Activated T-cell treated with anti-CD3 and anti-CD28 coated beads for 48 hours (primary cell): ENCODE measurements at regions not wholly inside any gene's neighbourhood (a gene's known extent, or its start where the extent isn't known, plus 50 kb on each side); places are given as distances from the start of the nearest gene placed in this dataset.

Source experiments
- DNase-seq: peaks from one replicate; pipeline ENCODE4 v3.0.0-alpha.2; 2020; ENCODE audit warnings: low read depth

DNA sequence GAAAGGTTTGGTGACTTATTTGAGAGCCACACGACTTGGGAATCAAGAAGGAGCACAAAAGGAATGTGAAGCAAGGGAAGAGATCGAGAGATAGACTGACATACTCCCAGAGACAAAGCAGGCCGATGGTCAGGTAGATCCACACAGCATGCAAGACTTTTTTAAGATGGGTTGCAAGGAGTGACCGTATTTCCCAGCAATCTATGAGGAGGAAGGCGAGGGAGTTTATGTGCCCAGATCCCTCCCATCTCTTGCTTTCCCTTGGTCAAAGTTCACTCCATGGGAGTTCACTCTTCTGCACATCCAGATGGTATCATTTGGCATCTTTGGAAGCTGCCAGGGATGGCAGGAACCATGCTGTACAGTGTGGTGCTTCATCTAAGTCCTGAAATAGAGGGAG is 148.9 kb downstream of the RMI1 start:
- no peak for DNase-seq

DNA sequence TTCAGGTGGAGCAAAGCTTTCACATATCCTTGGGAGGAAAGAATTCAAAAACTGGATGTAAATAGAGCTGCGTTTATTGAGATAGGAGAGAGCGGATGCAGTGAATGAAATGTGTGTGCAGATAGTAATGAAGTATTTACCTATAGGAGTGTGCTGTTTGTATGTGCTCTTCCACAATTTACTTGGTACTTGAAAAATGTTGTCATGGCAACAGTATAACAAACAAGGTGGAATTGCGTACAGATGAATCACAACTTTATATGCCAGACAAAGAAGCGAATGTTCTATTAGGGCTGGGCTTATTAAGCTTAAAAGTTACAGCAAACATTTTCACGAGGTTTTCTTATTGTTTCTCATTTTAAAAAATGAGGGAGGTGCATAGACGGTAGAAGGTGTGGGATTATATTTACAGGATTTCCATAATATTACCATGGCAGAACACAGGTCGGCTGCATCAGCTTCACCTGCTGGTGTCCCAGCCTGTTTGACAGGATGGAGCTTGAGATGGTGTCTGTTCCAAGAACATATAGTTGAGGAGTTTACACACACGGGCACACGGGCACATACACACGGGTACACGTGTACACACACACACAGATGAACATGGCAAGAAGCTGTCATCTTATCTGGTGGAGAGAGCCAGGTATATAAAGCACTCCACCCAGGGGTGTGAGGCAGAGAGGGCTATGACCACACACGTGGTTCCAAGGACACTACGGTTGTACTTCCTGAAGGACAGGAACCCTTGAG is 155.7 kb downstream of the RMI1 start:
- no peak for DNase-seq

DNA sequence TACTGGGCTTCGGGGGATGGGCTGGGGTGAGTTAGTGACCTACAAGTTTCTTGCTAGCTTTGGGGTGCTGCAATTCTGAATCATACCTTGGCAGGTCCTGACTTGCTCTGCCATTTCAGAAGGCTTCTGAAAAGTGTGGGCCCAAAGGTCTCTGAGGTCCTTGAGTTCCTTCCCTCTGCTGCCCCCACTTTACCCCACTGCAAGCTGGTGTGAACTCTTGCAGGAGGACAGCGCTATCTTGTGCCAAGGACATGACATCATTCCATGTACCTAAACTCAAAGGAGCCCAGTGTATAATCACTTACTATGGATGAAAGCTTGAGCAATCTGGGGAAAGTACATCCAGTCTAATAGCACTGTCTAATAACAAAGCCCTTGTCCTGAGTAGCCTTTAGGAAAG is 157.4 kb downstream of the RMI1 start:
- DNase-seq: no peak

DNA sequence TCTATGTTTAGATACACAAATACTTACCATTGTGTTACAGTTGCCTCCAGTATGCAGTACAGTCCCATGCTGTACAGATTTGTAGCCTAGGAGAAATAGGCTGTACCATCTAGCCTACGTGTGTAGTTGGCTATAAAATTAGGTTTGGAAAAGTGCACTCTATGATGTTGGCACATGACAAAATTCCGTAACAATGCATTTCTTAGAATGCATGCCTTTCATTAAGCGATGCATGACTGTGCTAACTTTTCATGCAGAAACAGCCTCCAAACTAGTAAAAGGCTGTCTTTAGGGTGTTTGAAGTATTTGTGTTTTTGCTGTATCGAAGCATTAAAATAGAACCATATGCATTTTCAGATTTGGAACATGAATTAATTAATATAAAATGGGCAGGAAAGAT is 157.9 kb downstream of the RMI1 start:
- no peak for DNase-seq

DNA sequence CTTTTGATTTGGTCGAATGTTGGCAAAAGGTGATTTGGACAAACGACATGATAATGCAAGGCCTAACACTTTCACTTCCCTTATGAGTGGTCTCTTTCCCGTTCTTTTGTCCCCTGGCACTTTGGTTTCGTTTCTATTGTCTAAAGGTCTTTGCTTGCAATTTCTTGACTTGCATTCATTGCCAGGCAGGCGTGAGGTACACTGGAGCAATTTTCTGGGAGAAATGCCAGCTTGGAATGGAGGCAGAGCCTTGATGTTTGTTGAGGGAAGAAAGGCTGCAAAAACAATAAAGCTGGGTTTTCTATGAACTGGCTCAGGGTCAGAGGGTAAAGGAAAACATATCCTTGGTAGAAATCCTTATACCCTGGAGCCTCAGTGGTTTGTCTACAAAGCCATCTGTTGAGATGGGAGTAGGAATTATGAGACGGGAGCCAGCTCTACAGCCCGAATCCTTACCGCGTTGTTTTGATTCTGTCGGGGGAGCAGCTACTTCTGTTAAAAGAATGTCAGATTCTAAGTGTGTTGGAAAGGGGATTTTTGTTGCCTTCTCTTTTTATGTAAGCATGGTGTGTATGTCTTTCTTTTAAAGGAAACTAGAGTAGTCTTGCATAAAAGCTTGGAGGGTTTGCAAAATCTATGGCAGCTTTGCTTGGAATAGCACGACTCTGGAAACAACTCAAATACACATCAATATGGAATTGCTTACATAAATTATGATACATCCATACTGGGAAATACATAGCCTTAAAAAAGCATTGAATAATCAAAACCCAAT is 158.9 kb downstream of the RMI1 start:
- DNase-seq: no peak

DNA sequence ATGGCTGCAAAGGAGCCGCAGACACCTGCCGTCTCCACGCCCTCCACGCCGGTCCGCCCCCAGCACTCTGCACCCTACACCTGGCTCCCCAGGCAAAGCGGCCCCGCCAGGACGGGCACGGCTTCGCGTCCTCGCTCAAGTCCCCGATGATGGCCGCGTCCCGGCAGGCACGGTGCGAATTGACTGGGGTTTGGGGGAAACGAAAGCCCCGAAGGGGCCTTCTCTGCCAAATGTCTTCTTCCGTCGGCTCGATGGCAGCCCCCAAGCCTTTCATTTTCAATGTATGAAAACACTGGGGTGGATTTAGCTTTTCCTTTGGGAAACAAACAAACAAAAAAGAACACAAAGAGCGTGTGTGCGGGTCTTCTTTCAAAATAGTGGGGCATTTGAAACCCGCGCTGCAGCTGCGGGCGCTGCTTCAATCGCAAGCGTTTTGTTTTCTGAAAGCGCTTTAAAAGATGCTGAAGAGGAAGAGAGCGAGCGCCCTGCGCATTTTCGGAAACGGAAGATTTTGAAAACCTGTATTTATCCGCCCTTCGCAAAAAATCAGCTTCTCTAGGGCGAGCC is 160.0 kb downstream of the RMI1 start:
- DNase-seq: peak; percentile 5

DNA sequence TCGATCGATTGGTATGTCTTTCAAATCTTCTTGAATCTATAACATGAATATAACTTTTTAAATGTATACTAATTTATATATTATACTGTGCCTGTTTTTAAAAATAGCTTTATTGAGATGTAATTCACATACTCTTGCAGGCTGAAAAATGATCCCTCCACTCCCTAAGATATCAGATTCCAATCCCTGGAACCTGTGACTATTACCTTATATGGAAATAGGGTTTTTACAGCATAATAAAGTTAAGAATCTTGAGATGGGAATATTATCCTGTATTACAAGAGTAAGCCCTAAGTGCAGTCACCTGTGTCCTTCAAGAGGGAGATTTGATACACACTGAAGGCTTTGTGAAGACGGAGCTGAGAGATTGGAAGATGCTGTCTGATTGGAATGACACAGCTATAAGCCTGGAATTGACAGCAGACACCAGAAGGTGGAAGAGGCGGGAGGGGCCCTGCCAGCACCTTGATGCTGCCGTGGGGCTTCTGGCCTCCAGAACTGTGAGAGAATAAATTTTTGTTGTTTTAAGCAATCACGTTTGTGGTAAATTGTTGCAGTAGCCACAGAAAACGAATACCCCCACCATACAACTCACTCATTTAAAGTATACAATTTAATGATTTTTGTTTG is 161.3 kb downstream of the RMI1 start:
- no peak for DNase-seq

DNA sequence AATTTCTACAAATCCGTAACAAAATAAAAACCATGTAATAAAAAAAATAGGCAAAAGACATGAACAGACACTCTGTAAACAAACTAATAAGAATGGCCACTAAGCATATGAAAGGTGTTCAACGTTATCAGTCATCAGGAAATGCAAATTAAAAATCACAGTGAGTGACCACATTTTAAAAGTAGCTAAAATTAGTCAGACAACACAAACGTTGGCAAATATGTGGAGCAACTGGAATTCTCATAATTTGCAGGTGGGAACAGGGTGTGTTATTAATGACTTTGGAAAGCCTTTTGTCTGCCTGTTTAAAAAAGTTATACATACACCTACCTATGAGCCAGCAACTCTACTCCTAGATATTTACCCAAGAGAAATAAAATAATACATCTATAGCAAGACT is 164.4 kb downstream of the RMI1 start:
- no peak for DNase-seq

DNA sequence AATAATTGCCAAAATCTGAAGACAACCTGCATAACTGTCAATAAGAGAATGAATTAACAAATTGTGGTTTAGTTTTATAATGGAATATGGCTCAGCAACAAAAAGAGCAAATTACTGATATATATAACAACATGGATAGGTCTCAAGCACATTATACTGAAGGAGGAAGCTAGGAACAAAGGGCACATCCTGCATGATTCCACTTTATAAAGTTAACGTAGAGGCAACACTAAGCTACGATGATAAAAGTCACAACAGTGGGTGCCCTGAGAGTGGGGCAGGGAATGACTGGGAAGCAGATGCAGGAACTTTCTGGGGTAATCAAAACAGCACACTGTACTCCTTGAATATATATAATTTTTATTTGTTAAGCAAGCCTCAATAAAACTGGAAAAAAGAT is 165.2 kb downstream of the RMI1 start:
- DNase-seq: no peak

DNA sequence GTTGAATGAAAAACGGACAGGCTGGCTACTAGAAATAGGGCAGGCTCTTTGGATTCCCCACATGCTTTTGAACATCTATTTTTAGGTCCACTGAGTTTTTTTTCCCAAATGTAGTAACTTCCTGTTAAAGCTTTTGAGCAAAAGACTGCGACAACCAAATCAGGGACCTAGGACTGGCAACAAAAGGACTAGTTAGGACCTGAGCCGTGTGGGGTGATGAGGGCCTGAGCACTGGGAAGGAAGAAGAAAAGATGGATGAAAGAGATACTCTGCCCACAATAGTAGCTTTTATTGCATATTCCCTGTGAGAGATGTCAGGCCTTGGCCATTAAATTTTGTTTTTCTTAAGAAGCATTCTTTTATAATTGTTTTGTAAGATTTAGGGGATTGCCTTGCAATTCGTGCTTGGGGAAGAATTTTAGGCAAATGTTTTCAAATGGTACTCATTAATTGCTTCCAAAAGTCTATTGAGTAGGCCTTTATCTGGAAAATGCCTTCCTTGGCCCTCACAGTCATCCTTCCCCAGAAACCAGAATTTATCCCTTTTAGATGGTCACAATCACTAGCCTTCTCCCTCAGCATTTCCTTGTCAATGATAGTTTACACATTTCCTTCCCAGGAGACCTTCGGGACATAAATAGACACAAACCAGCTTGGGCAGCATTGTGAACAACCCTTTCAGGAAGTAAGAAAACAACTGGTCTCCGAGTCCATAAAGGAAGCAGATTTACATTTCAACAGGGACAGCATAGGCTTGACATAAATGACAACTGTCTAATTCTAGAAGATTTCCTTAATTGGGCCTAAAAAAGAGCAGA is 166.5 kb downstream of the RMI1 start:
- DNase-seq: no peak

DNA sequence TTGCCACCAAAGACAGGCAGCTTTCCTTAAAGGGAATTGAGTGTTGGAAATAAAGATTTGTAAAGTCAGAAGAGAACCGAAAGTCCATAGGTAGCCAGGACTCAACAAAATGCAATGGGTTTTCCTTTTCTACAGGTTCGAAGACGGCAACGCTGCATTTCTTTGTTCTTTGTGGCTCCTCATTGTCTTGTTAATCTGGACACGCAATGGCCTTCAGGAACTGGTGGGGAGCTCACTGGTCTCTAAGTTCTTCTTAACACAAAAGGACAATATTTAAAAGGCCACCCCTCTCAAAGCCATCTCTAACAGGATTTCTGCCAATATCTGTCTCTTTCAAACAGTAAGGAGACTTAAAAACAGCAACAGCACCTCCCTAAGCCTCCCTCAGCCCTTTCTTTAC is 170.6 kb downstream of the RMI1 start:
- DNase-seq: no peak

DNA sequence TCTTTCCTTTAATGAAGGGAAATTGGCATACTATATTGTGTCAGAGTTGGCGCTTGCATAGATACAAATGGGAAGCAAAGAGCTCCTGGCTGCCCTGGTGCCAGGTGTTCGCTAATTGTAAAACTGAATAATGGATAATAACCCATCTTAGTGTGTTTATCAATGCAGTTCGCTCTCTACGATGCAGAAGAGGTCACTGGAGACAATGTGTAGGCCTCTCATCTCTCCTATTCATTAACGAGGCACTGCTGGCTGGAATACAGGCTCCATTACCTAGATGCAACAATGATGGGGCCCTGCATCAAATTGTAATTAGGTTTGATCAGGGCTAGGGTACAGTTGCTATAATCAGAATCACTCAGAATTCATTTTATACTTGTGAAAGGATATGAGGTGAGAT is 171.0 kb downstream of the RMI1 start:
- DNase-seq: no peak

DNA sequence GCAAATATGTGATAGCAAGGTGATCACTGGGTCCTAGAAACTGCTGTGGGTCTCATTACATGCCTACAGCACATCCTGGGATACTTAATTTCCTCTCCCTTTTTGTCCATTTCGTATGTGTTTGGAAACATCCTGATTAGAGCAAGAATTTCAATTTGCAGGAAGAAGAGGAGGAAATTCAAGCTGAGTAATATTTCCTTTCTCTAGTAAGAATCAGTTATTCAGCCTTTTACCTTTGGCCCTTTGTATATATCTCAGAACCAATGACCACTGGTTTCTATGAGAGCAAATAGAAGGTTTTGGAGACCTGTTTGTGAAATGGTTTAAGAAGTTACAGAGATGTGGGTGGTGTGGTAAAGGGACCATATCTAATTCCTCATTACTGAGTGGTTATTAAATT is 171.6 kb downstream of the RMI1 start:
- no peak for DNase-seq

DNA sequence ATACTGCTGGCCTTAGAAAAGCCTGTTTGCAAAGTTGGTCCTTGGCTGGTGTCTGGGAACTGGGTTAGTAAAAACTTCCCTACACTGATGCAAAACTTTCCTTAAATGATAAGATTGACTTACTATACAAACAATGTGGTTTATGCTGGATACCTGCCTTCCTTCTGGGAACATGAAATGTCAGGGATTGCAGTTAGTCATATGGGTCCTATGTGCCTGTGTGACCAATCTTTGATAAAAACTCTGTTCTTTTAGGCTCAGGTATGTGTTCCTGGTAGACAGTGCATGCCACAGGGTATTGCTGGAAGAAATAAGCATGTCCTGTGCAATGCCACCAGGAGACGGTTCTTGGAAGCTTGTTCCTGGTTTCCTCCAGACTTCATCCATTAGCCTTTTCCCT is 173.3 kb downstream of the RMI1 start:
- no peak for DNase-seq

DNA sequence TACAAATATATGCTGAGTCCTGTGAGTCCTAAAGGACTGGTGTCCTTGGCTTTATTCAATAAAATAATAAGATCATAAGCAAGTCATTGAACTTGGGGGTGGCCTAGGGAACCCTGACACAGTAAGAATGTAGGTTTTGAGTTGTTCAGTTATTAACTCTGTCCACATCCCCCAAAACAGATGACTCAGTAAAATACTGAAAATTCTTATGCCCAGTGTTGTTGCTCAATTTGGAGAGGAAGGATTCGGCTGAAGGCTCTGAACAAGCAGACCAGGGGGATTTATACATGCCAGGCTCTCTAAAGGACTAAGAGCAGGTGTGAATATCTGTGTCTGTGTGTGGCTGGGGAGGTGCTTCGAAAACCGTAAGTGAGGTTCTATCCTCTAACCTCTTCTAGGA is 173.7 kb downstream of the RMI1 start:
- no peak for DNase-seq

DNA sequence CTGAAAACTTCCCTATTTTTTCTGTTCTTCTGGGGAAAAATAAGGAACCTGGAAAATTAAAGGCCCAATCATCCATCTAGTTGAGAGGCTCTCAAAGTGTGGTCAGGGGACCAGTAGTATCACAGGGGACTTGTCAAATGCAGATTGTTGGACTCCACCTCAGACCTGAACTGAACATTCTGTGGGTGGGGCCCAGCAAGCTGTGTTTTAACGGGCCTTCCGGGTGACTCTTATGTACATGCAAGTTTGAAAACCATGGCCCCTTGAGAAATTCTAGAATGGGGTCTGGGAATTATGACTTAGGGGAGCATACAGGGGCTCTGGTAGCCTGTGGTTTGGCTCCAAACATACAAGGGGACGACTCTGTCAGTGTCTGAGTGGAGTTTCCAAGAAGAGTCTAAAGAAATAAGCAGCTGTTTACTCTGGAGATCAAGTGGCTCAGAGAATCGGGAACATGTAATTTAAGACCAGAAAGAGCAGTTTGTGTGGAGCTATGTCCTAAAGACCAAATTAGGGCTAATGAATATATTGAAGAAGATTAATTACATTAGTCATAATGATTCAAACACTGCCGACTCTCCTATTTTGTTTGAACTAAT is 177.4 kb downstream of the SLC28A3 start:
- no peak for DNase-seq

DNA sequence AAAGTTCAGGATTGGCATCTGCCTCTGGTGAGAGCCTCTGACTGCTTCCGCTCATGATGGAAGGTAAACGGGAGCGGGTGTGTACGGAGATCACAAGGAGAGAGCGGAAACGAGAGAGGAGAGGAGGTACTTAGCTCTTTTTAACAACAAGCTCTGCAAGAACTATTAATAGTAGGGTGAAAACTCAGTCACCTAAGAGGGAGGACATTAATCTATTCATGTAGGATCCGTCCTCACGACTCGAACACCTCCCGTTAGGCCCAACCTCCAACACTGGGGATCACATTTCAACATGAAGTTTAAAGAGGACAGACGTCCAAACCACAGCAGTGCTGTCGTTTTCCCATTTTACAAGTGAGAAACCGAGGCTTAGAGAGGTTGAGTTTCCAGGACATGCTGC is 173.7 kb downstream of the SLC28A3 start:
- no peak for DNase-seq

DNA sequence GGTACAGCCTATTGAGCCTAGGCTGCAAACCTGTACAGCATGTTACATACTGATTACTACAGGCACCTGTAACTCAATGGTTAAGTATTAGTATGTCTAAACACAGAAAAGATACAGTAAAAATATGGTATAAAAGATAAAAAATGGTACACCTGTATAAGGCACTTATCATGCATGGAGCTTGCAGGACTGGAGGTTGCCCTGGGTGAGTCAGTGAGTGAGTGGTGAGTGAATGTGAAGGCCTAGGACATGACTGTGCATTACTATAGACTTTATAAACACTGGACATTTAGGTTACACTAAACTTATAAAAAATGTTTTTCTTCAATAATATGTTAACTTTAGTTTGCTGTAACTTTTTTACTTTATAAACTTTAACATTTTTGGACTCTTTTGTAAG is 171.3 kb downstream of the SLC28A3 start:
- DNase-seq: no peak

DNA sequence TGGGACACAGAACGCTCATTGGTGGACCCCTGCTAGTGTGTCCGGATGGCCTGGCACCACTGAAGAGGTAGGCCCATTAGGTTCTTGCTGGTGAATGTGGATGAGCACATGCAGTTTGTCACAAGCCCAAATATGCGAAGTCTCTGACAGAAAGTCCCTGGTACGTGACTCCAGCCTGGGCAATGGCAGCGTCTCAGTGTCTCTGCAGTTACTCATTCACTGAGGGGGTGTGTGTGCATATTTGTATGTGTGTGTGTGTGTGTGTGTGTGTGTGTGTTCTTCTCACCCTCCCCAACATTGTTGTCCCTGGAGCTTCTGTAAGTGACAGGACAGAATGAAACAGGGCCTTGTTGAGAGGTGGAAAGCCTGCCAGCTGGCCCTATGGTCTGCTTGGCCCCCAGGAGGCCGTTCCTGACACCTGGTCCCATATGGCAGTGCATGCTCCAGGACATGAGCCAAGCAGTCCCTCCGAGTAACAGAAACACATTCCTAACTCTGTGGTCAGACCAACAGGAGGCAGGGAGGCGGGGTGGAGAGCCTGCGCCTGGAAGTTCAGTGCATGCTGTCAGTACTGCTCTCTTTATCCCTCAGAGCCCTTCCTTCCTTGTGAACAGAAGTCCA is 169.9 kb downstream of the SLC28A3 start:
- DNase-seq: no peak

DNA sequence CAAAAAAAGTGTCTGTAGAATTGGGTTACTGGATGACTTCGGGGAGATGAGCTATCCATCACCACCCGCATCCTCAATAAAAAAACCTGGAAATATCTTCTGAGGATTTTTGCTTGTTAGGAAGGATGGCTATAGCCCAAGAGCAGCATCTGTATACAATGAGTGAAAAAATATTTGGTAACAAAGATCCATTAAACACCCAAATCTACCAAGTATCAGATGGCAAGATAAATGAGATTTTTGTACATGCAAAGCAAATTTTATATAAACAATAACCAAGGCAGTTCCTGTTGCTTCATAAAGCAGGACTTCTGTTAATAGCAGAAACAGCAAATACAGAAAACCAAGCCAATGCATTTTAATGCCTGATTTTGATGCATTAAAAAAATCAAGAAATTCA is 166.6 kb downstream of the SLC28A3 start:
- DNase-seq: no peak

DNA sequence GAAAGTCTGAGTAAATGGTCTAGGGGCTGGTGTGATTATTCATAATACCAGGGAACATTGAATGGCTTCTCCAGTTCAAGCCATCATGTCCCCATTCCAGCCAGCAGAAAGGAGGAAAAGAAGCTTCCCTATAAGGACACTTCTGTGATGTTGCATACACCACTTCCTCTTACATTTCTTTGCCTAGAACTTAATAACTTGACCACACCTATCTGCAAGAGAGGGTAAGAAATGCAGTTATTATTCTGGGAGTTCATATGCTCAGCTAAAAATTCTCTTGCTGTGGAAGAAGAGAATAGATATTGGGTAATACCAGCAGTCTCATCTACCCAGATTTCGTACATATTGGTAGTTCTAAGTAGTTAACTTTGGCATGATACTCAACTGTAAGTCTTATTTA is 166.1 kb downstream of the SLC28A3 start:
- no peak for DNase-seq
